Kidney (tissue), 13 donors: ENCODE measurements at regions not wholly inside any gene's neighbourhood (a gene's known extent, or its start where the extent isn't known, plus 50 kb on each side); places are given as distances from the start of the nearest gene placed in this dataset.

Source experiments
- DNase-seq, 5 donors: peaks; one replicate each; pipeline ENCODE4 v3.0.0-alpha.2; 2013 to 2020
- FAIRE-seq: peaks from 2 replicates; lab custom pipeline; 2012; peaks lifted over from hg19 to GRCh38; lab: Jason Lieb, UNC
- H3K27ac ChIP-seq, 2 donors: one replicate each; pipeline ENCODE4 v1.7.0; 2013; ENCODE audit warnings: low read depth in 2 of 2, low read length in 2 of 2, inconsistent platforms in 1 of 2
- H3K27me3 ChIP-seq: one replicate; pipeline ENCODE4 v1.7.1; 2013; ENCODE audit warnings: low read length, inconsistent platforms; ENCODE audit not compliant: control insufficient read depth, insufficient read depth
- H3K36me3 ChIP-seq, 3 donors: one replicate each; pipeline versions ENCODE4 v1.7.0 to v1.7.1; 2013; ENCODE audit warnings: low read length in 3 of 3, control low read depth in 1 of 3, inconsistent platforms in 1 of 3; ENCODE audit not compliant: insufficient read depth in 3 of 3, control insufficient read depth in 2 of 3
- H3K4me1 ChIP-seq, 3 donors: one replicate each; pipeline versions ENCODE4 v1.7.0 to v1.7.1; 2013; ENCODE audit warnings: low read length in 3 of 3, inconsistent platforms in 1 of 3, low read depth in 1 of 3; ENCODE audit not compliant: control insufficient read depth in 2 of 3, insufficient read depth in 2 of 3
- H3K4me3 ChIP-seq, 3 donors: one replicate each; pipeline versions ENCODE4 v1.7.0 to v1.8.1; 2013; ENCODE audit warnings: low read length in 3 of 3, control low read depth in 1 of 3, inconsistent platforms in 1 of 3
- H3K9ac ChIP-seq, 3 donors: one replicate each; pipeline versions ENCODE4 v1.7.0 to v1.7.1; 2013; ENCODE audit warnings: low read length in 3 of 3, control low read depth in 1 of 3, inconsistent platforms in 1 of 3
- H3K9me3 ChIP-seq, 3 donors: one replicate each; pipeline versions ENCODE4 v1.7.0 to v1.7.1; 2013; ENCODE audit warnings: low read length in 3 of 3, control low read depth in 1 of 3, inconsistent platforms in 1 of 3; ENCODE audit not compliant: control insufficient read depth in 2 of 3, insufficient read depth in 1 of 3
- intact Hi-C: fragments of 100-400 bp; cut with DNase I; formaldehyde crosslinking; loops from one replicate; pipeline ENCODE4 v1.11.1; 2022
- TF ChIP-seq, protein P1 (sequence below): IDR thresholded peaks from 3 replicates; pipeline ENCODE4 v1.5.1; 2012; ENCODE audit warnings: mild to moderate bottlenecking, moderate library complexity, borderline replicate concordance; ENCODE audit not compliant: insufficient read depth; ENCODE audit errors: extremely low read depth
- donor health status: control.
- donor health status: control.
- donor health status: control.
- donor health status: control.
- donor health status: control.
- donor health status: DM: yes; HTN: yes; CAD: no.
- donor health status: Normal renal cell carcinoma (clear cell type).

- intact Hi-C loops = no loop called here
These were observed 146.3 kb downstream of the SNX18 start for GRCh38 chr5:54663866-54664265.

DNA sequence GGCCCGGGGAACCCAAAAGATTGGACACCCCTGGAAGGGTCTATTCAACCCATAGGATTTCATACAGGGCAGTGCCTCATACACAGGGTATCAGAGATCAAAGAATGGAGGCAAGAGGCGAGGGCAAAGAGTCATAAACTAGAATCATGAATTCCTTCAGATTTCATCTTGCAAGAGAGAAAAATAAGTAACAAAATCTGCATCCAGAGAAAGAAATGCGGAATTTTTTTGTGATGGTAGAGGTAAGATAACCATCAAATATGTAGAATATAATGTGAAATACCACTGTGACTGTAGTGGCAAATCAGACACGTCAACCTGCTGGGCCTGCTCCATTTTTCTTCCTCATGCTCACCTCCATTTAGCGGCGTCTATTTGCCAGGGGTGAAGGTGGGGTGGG is 143.6 kb downstream of the SNX18 start:
- no peaks in the 10 kb centered on the region for H3K9me3 ChIP-seq
- H3K4me1 ChIP-seq = no peaks in the 10 kb centered on the region
- DNase-seq (no peak), FAIRE-seq (no peak)
- no peak overlapping the region for H3K27ac ChIP-seq
- no peaks in the 10 kb centered on the region for H3K27me3 ChIP-seq
- TF ChIP-seq, protein P1, sequence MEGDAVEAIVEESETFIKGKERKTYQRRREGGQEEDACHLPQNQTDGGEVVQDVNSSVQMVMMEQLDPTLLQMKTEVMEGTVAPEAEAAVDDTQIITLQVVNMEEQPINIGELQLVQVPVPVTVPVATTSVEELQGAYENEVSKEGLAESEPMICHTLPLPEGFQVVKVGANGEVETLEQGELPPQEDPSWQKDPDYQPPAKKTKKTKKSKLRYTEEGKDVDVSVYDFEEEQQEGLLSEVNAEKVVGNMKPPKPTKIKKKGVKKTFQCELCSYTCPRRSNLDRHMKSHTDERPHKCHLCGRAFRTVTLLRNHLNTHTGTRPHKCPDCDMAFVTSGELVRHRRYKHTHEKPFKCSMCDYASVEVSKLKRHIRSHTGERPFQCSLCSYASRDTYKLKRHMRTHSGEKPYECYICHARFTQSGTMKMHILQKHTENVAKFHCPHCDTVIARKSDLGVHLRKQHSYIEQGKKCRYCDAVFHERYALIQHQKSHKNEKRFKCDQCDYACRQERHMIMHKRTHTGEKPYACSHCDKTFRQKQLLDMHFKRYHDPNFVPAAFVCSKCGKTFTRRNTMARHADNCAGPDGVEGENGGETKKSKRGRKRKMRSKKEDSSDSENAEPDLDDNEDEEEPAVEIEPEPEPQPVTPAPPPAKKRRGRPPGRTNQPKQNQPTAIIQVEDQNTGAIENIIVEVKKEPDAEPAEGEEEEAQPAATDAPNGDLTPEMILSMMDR = no peak
- H3K36me3 ChIP-seq = no peaks in the 10 kb centered on the region
- intact Hi-C loops = no loop called here
- no peak overlapping the region for H3K9ac ChIP-seq
- no peak overlapping the region for H3K4me3 ChIP-seq

More at GRCh38 chr5:54663866-54664265, 146.3 kb downstream of the SNX18 start:
- H3K36me3 ChIP-seq = no peaks in the 10 kb centered on the region
- DNase-seq = peak in 1 of 5 donors; percentile 26
- no peak for FAIRE-seq
- TF ChIP-seq, protein P1 = no peak
- H3K9ac ChIP-seq = no peak overlapping the region
- H3K4me1 ChIP-seq = no peaks in the 10 kb centered on the region
- H3K9me3 ChIP-seq = peaks cover 0 to 6% (median 0%) of the 10 kb centered on the region in 3 donors
- H3K4me3 ChIP-seq = no peak overlapping the region
- H3K27me3 ChIP-seq = no peaks in the 10 kb centered on the region
- peak overlapping the region in 1 of 2 donors; percentile 23 for H3K27ac ChIP-seq

DNA sequence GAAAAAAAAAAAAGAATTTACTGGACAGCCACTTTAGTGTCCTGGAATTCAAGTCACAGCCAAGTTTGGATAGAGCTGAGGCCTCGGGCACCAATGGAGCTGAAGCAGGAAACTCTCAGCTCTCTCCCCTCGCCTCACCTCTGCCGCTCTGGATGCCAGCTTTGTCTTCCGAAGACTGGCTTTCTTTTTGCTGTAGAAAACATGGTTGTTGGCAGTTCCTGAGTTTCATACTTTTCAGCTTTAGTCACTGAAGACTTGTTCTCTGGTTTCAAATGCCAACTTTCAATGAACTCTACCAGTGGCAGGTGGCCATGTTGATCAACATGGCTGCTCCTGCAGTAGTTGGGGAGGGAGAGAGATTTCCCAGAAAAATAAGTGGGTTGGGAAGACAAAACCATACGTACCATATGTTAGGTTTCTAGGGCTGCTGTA is 142.2 kb downstream of the SNX18 start:
- Histone ChIP-seq H3K4me3 (no peak overlapping the region), H3K36me3 (no peaks in the 10 kb centered on the region), H3K9me3 (no peaks in the 10 kb centered on the region), H3K27ac (no peak overlapping the region), H3K4me1 (no peaks in the 10 kb centered on the region), H3K27me3 (no peaks in the 10 kb centered on the region), H3K9ac (no peak overlapping the region)
- TF ChIP-seq, protein P1 = no peak
- intact Hi-C loops = no loop called here
- no peak for DNase-seq
- no peak for FAIRE-seq

- Histone ChIP-seq H3K27ac (no peak overlapping the region), H3K27me3 (no peaks in the 10 kb centered on the region), H3K9me3 (no peaks in the 10 kb centered on the region), H3K36me3 (no peaks in the 10 kb centered on the region), H3K4me3 (no peak overlapping the region), H3K9ac (no peak overlapping the region), H3K4me1 (no peaks in the 10 kb centered on the region)
- intact Hi-C loops = no loop called here
- TF ChIP-seq, protein P1 = no peak
- peak in 1 of 5 donors; percentile 49 for DNase-seq
- FAIRE-seq = no peak
These were observed 140.5 kb downstream of the SNX18 start for GRCh38 chr5:54658010-54658409.
